GM13976 (cell line): ENCODE measurements at regions not wholly inside any gene's neighbourhood (a gene's known extent, or its start where the extent isn't known, plus 50 kb on each side); places are given as distances from the start of the nearest gene placed in this dataset.

ENCODE experiments used
- DNase-seq: peaks from one replicate; pipeline ENCODE4 v3.0.0; 2012; ENCODE audit warnings: low spot score
- in situ Hi-C: fragments of 300-500 bp; cut with MboI; formaldehyde crosslinking; loops from one replicate; pipeline ENCODE4 v1.12.0; 2022; ENCODE audit warnings: low sequenced_read_pairs, mixed read lengths, inconsistent platforms; ENCODE audit not compliant: unreplicated experiment
- TF ChIP-seq, protein P1 (sequence below): IDR thresholded peaks from 2 replicates; pipeline ENCODE4 v1.5.1; 2012; ENCODE audit warnings: borderline replicate concordance, mild to moderate bottlenecking; ENCODE audit not compliant: insufficient read depth; ENCODE audit errors: extremely low read depth, missing control alignments, control extremely low read depth

DNA sequence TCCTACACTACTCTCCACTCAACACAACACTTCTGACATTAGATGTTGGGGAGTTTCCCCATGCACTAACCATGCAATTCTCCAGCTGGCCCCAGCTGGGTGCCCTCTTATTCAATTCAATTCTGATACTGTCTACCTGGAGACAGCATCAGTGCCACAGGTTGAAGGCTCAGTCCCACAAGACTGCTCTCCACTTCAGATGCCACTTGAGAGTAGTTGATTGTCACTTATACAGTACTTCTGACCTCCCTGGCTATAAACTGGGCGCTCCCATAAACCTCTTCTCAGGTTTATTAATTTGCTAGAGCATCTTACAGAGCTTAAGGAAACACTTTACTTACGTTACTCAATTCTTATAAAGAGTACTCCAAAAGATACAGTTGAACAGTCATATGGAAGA is 442.3 kb downstream of the LRRIQ3 start:
- no peak for DNase-seq
- in situ Hi-C loops, result no loop called here
- TF ChIP-seq, protein P1, sequence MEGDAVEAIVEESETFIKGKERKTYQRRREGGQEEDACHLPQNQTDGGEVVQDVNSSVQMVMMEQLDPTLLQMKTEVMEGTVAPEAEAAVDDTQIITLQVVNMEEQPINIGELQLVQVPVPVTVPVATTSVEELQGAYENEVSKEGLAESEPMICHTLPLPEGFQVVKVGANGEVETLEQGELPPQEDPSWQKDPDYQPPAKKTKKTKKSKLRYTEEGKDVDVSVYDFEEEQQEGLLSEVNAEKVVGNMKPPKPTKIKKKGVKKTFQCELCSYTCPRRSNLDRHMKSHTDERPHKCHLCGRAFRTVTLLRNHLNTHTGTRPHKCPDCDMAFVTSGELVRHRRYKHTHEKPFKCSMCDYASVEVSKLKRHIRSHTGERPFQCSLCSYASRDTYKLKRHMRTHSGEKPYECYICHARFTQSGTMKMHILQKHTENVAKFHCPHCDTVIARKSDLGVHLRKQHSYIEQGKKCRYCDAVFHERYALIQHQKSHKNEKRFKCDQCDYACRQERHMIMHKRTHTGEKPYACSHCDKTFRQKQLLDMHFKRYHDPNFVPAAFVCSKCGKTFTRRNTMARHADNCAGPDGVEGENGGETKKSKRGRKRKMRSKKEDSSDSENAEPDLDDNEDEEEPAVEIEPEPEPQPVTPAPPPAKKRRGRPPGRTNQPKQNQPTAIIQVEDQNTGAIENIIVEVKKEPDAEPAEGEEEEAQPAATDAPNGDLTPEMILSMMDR, result no peak

- no peak for DNase-seq
- TF ChIP-seq, protein P1, result no peak
- in situ Hi-C loops, result no loop called here
These were observed 448.0 kb downstream of the LRRIQ3 start for GRCh38 chr1:73749996-73750395.

DNA sequence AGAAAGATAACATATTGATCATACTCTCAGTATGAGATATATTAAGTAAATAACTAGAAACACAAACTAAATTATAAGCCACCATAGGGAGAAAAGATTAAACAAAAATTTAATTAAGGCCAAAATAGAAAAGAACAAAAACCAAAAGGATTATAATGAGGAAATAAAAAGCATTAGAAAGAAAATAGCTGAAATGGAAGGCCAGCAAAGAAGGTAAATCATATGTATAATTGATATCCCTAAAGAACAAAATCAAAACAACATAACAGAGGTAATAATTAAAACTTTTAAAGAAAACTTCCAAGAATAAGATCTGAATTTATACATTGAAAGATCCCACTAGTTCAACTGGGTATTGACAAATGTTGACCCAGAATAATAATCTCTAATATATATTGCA is 453.0 kb downstream of the LRRIQ3 start:
- in situ Hi-C loops, result no loop called here
- TF ChIP-seq, protein P1, result no peak
- no peak for DNase-seq

DNA sequence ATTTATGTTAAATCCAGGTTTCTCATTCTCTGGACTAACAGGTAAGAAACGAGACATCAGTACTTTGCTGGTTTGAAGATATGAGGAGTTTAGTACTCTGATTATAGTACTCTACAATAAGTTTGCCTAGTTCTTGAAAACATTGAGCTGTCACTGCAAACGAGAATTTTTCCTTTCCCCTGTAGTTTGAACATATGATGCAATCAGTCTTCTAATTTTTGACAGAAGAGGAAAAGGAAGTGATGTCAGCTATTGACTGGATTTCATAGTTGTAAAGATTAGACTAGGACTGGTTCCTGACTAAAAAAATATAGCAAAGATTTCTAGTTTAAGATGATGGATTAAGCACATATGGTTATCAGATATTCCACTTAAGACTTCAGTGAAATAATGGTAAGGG is 461.9 kb downstream of the LRRIQ3 start:
- DNase-seq, result no peak
- TF ChIP-seq, protein P1, result no peak
- in situ Hi-C loops, result no loop called here

DNA sequence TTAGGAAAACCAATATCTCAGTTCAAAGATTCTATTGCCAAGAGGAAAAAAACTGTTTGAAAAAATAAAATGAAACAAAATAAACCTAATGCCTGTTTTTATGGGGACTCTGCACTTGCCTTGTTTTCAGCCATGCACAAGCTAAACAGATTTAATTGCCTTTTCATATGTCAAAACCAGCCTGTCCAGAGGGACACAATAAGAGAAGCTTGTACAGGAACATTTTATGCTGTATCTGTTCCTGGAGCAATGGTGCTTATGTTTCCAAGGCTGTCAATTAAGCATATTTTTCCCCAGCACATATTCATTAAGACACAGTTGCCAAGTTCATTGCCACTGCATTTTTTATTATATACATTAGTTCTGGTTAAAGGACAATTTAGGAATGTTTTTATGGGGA is 470.9 kb downstream of the LRRIQ3 start:
- no peak for DNase-seq
- in situ Hi-C loops, result no loop called here
- TF ChIP-seq, protein P1, result no peak

GRCh38 chr1:73722055-73722454 is 475.9 kb downstream of the LRRIQ3 start:
- no peak for DNase-seq
- in situ Hi-C loops, result no loop called here
- TF ChIP-seq, protein P1, result no peak

- in situ Hi-C loops, result no loop called here
- TF ChIP-seq, protein P1, result no peak
- DNase-seq, result no peak
These were observed 480.0 kb downstream of the LRRIQ3 start for GRCh38 chr1:73717976-73718375.
